RWPE2 (cell line): ENCODE measurements at regions not wholly inside any gene's neighbourhood (a gene's known extent, or its start where the extent isn't known, plus 50 kb on each side); places are given as distances from the start of the nearest gene placed in this dataset.

Experiments
- ATAC-seq: fragments of 200-7000 bp; cut with Tn5 transposase; 3 replicates; pipeline ENCODE4 v1.9.1; 2021; ENCODE audit warnings: low read depth
- DNase-seq: peaks from one replicate; pipeline ENCODE4 v3.0.0-alpha.2; 2020; ENCODE audit warnings: low spot score
- H3K27ac ChIP-seq: fragments of 450-650 bp; 2 replicates; pipeline ENCODE4 v1.5.1; 2017; ENCODE audit warnings: mild to moderate bottlenecking; ENCODE audit not compliant: poor library complexity, severe bottlenecking
- H3K27me3 ChIP-seq: fragments of 250-450 bp; sonication (Bioruptor Pico); 2 replicates; pipeline ENCODE4 v1.5.1; 2021; ENCODE audit warnings: mild to moderate bottlenecking, moderate library complexity; ENCODE audit not compliant: insufficient read depth, poor library complexity, severe bottlenecking
- H3K36me3 ChIP-seq: fragments of 250-450 bp; sonication (Bioruptor Pico); 2 replicates; pipeline ENCODE4 v1.5.1; 2020; ENCODE audit warnings: low read depth, mild to moderate bottlenecking, moderate library complexity
- H3K4me1 ChIP-seq: fragments of 250-450 bp; sonication (Bioruptor Pico); 2 replicates; pipeline ENCODE4 v1.5.1; 2021; ENCODE audit warnings: mild to moderate bottlenecking, moderate library complexity; ENCODE audit not compliant: insufficient read depth, poor library complexity, severe bottlenecking
- H3K4me3 ChIP-seq: fragments of 250-450 bp; sonication (Bioruptor Pico); 2 replicates; pipeline ENCODE4 v1.5.1; 2021; ENCODE audit warnings: mild to moderate bottlenecking, moderate library complexity; ENCODE audit not compliant: severe bottlenecking
- H3K9me3 ChIP-seq: fragments of 250-450 bp; sonication (Bioruptor Pico); 2 replicates; pipeline ENCODE4 v1.5.1; 2021; ENCODE audit warnings: mild to moderate bottlenecking, moderate library complexity; ENCODE audit not compliant: severe bottlenecking
- TF ChIP-seq, protein P1 (sequence below): fragments of 450-650 bp; IDR thresholded peaks from one replicate; pipeline ENCODE4 v1.5.1; 2017; ENCODE audit warnings: mild to moderate bottlenecking, moderate library complexity; ENCODE audit not compliant: poor library complexity, severe bottlenecking

DNA sequence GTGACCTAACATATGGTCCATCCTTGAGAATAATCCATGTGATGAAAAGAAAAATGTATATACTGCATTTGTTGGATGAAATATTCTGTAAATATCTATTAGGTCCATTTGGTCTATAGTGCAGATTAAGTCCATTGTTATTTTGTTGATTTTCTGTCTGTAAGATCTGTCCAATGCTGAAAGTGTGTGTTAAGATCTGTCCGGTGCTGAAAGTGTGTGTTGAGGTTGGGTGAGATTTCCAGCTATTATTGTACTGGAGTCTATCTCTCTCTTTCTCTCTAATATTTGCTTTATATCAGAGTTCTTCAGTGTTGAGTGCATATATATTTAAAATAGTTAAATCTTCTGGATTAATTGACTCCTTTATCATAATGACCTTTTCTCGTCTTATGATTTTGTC, 828.8 kb upstream of the CRIM1 start:
- no peaks in the 10 kb centered on the region for H3K36me3 ChIP-seq
- no peaks in the 10 kb centered on the region for H3K9me3 ChIP-seq
- ATAC-seq (no peak), DNase-seq (no peak)
- H3K4me3 ChIP-seq: no peak overlapping the region
- H3K4me1 ChIP-seq: no peaks in the 10 kb centered on the region
- TF ChIP-seq, protein P1, sequence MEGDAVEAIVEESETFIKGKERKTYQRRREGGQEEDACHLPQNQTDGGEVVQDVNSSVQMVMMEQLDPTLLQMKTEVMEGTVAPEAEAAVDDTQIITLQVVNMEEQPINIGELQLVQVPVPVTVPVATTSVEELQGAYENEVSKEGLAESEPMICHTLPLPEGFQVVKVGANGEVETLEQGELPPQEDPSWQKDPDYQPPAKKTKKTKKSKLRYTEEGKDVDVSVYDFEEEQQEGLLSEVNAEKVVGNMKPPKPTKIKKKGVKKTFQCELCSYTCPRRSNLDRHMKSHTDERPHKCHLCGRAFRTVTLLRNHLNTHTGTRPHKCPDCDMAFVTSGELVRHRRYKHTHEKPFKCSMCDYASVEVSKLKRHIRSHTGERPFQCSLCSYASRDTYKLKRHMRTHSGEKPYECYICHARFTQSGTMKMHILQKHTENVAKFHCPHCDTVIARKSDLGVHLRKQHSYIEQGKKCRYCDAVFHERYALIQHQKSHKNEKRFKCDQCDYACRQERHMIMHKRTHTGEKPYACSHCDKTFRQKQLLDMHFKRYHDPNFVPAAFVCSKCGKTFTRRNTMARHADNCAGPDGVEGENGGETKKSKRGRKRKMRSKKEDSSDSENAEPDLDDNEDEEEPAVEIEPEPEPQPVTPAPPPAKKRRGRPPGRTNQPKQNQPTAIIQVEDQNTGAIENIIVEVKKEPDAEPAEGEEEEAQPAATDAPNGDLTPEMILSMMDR: no peak
- H3K27ac ChIP-seq: no peak overlapping the region
- H3K27me3 ChIP-seq: no peaks in the 10 kb centered on the region

DNA sequence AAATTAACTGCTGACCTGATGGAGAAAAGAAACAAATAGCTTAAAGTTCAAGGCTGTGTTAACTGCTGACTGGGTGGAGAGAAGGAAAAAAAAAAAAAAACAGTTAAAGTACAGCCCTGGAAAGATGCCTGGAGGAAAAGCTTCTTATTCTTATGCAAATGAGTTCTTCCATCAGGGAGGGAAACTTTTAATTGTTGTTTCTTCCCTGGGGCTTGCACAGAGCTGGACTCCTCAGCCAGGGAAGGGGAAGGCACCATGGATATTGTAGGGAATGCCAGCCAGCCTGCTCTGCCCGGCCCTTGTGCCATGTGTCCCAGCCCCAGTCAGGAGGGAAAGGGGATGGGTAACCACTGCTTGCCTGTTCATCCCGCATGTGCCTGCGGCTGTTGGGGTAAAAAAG, 833.1 kb upstream of the CRIM1 start:
- no peak for ATAC-seq
- TF ChIP-seq, protein P1: no peak
- Histone ChIP-seq H3K4me1 (no peaks in the 10 kb centered on the region), H3K9me3 (no peaks in the 10 kb centered on the region), H3K27me3 (no peaks in the 10 kb centered on the region), H3K36me3 (no peaks in the 10 kb centered on the region), H3K4me3 (no peak overlapping the region), H3K27ac (no peak overlapping the region)
- DNase-seq: no peak

DNA sequence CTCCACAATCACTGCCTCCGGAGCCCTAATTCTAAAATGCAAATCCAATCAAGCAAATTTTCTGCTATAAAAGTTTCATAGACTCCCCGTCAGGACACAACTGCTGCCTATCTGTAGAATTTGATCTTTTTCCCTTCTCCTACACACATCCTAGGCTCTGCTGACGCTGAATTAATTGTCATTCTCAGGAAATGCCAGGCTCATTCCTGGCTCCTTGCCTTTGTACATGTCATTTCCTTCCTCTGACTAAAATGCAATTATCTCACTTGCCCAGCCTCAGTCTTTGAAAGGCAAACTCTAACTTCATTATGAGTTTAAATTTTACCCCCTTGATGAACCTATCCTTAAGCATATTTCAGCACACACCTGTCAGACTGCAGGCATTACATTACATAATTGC, 844.9 kb upstream of the CRIM1 start:
- Histone ChIP-seq H3K9me3 (no peaks in the 10 kb centered on the region), H3K36me3 (no peaks in the 10 kb centered on the region), H3K27ac (no peak overlapping the region), H3K27me3 (no peaks in the 10 kb centered on the region), H3K4me1 (no peaks in the 10 kb centered on the region), H3K4me3 (no peak overlapping the region)
- DNase-seq (no peak), ATAC-seq (no peak)
- TF ChIP-seq, protein P1: no peak

DNA sequence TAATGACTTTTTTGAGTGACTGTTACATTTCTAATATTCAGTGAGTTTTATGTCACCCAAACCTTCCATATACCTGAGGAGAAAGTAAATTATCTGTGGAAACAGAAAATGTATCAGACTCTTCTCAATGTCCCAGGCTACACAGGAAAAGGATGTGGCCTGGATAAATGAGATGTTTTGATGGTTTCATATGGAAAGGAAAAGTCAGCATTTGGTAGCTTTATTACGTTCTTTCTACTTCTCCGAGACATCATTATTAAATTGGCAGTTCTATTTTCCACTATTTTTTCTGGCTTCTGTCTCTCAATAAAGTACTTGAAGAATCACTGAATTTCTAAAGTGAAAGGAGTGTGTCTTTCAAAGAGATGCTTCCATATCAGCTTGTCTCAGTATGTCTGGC, 847.0 kb upstream of the CRIM1 start:
- H3K27ac ChIP-seq: no peak overlapping the region
- no peak for ATAC-seq

DNA sequence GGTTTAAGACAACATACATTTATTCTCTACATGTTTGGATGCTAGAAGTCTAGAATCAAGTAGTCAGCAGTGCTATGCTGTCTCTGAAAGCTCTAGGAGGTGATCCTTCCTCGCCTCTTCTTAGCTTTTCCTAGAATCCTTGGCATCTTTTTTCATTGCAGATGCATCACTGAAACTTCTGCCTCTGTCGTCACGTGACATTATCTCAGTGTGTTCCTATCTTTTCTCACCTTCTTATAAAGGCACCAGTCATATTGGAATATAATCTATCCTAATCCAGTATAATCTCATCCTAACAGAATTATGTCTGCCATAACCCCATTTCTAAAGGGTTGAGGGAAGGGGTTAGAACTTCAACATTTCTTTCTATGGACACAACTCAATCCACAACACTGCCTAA, 851.2 kb upstream of the CRIM1 start:
- H3K27ac ChIP-seq: peak overlapping the region; percentile 49
- H3K36me3 ChIP-seq: no peaks in the 10 kb centered on the region
- no peak overlapping the region for H3K4me3 ChIP-seq
- H3K9me3 ChIP-seq: no peaks in the 10 kb centered on the region
- no peaks in the 10 kb centered on the region for H3K27me3 ChIP-seq
- H3K4me1 ChIP-seq: peaks cover 16% of the 10 kb centered on the region
- DNase-seq (no peak), ATAC-seq (no peak)
- TF ChIP-seq, protein P1: no peak

More for the DNA sequence above, 847.0 kb upstream of the CRIM1 start:
- no peaks in the 10 kb centered on the region for H3K27me3 ChIP-seq
- DNase-seq: no peak
- TF ChIP-seq, protein P1: no peak
- peaks cover 9% of the 10 kb centered on the region for H3K4me1 ChIP-seq
- H3K4me3 ChIP-seq: no peak overlapping the region
- H3K36me3 ChIP-seq: no peaks in the 10 kb centered on the region
- no peaks in the 10 kb centered on the region for H3K9me3 ChIP-seq
